Kidney (tissue), 13 donors: ENCODE measurements at regions not wholly inside any gene's neighbourhood (a gene's known extent, or its start where the extent isn't known, plus 50 kb on each side); places are given as distances from the start of the nearest gene placed in this dataset.
A peak's percentile ranks its signal among the peaks of the same experiment; 100 is the strongest.

ENCODE experiments used
- DNase-seq, 5 donors: peaks; one replicate each; pipeline ENCODE4 v3.0.0-alpha.2; 2013 to 2020
- FAIRE-seq: peaks from 2 replicates; lab custom pipeline; 2012; peaks lifted over from hg19 to GRCh38; lab: Jason Lieb, UNC
- H3K27ac ChIP-seq, 2 donors: one replicate each; pipeline ENCODE4 v1.7.0; 2013; ENCODE audit warnings: low read depth in 2 of 2, low read length in 2 of 2, inconsistent platforms in 1 of 2
- H3K27me3 ChIP-seq: one replicate; pipeline ENCODE4 v1.7.1; 2013; ENCODE audit warnings: low read length, inconsistent platforms; ENCODE audit not compliant: control insufficient read depth, insufficient read depth
- H3K36me3 ChIP-seq, 3 donors: one replicate each; pipeline versions ENCODE4 v1.7.0 to v1.7.1; 2013; ENCODE audit warnings: low read length in 3 of 3, control low read depth in 1 of 3, inconsistent platforms in 1 of 3; ENCODE audit not compliant: insufficient read depth in 3 of 3, control insufficient read depth in 2 of 3
- H3K4me1 ChIP-seq, 3 donors: one replicate each; pipeline versions ENCODE4 v1.7.0 to v1.7.1; 2013; ENCODE audit warnings: low read length in 3 of 3, inconsistent platforms in 1 of 3, low read depth in 1 of 3; ENCODE audit not compliant: control insufficient read depth in 2 of 3, insufficient read depth in 2 of 3
- H3K4me3 ChIP-seq, 3 donors: one replicate each; pipeline versions ENCODE4 v1.7.0 to v1.8.1; 2013; ENCODE audit warnings: low read length in 3 of 3, control low read depth in 1 of 3, inconsistent platforms in 1 of 3
- H3K9ac ChIP-seq, 3 donors: one replicate each; pipeline versions ENCODE4 v1.7.0 to v1.7.1; 2013; ENCODE audit warnings: low read length in 3 of 3, control low read depth in 1 of 3, inconsistent platforms in 1 of 3
- H3K9me3 ChIP-seq, 3 donors: one replicate each; pipeline versions ENCODE4 v1.7.0 to v1.7.1; 2013; ENCODE audit warnings: low read length in 3 of 3, control low read depth in 1 of 3, inconsistent platforms in 1 of 3; ENCODE audit not compliant: control insufficient read depth in 2 of 3, insufficient read depth in 1 of 3
- intact Hi-C: fragments of 100-400 bp; cut with DNase I; formaldehyde crosslinking; loops from one replicate; pipeline ENCODE4 v1.11.1; 2022
- TF ChIP-seq, protein P1 (sequence below): IDR thresholded peaks from 3 replicates; pipeline ENCODE4 v1.5.1; 2012; ENCODE audit warnings: mild to moderate bottlenecking, moderate library complexity, borderline replicate concordance; ENCODE audit not compliant: insufficient read depth; ENCODE audit errors: extremely low read depth
- donor health status: control.
- donor health status: control.
- donor health status: control.
- donor health status: control.
- donor health status: control.
- donor health status: DM: yes; HTN: yes; CAD: no.
- donor health status: Normal renal cell carcinoma (clear cell type).

DNA sequence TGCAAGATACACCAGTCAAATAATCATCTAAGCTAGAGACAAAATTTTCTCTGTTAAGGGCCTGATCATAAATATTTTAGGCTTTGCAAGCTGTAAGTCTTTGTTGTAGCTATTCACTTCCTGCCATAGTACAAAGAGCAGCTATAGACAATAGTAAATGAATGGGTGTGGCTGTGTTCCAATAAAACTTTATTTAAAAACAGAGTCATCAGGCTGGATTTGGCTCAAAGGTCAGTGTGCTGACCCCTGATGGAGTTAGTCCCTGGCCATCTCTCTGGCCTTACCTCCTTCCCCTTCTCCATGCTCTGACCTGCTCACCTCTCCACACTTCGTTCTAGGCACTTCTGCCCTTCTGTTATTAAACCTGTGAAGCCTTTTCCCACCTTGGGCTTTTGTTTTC lies 86.0 kb downstream of the DRD1 start:
- intact Hi-C loops: no loop called here
- FAIRE-seq: no peak
- H3K4me3 ChIP-seq: no peak overlapping the region
- no peaks in the 10 kb centered on the region for H3K4me1 ChIP-seq
- TF ChIP-seq, protein P1, sequence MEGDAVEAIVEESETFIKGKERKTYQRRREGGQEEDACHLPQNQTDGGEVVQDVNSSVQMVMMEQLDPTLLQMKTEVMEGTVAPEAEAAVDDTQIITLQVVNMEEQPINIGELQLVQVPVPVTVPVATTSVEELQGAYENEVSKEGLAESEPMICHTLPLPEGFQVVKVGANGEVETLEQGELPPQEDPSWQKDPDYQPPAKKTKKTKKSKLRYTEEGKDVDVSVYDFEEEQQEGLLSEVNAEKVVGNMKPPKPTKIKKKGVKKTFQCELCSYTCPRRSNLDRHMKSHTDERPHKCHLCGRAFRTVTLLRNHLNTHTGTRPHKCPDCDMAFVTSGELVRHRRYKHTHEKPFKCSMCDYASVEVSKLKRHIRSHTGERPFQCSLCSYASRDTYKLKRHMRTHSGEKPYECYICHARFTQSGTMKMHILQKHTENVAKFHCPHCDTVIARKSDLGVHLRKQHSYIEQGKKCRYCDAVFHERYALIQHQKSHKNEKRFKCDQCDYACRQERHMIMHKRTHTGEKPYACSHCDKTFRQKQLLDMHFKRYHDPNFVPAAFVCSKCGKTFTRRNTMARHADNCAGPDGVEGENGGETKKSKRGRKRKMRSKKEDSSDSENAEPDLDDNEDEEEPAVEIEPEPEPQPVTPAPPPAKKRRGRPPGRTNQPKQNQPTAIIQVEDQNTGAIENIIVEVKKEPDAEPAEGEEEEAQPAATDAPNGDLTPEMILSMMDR: no peak
- no peak overlapping the region for H3K27ac ChIP-seq
- H3K9ac ChIP-seq: no peak overlapping the region
- H3K9me3 ChIP-seq: no peaks in the 10 kb centered on the region
- no peaks in the 10 kb centered on the region for H3K27me3 ChIP-seq
- no peaks in the 10 kb centered on the region for H3K36me3 ChIP-seq
- no peak for DNase-seq

DNA sequence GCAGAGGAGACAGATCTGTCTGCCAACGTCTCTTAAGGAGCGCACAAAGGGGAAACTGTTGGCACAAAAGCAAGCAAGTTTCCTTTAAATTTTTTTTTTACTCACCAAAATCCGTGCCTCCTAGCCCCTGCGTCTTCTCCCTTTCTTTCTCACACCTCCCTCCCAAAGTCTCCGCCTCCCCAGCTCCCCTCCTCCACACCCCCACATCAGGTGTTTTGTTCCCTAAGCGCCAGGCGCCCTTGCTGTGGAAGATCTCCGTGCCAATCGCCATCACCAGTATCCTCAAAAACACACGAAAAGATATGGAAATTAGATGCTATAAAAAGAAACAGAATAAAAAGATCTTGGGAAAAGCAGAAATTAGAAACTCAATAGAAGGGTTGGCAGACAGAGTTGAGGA lies 87.6 kb downstream of the DRD1 start:
- intact Hi-C loops: no loop called here
- H3K27ac ChIP-seq: no peak overlapping the region

DNA sequence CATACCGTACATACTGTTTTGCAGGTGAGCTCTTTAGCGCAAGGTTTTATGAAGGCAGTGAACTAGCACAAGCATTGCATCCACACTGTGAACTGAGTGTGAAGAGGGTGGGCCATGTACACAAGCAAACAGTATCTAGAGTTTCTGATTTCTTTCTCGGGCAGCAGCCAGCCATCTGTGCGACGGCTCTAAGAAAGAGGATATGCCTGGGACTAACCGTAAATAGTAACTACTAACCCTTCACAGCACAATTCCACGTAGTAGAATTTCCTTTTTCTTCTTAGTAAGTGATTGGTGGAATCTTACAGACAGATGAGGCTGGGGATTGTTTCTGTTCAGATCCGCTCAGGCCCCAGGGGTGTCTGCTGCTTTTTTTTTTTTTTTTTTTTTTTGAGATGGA lies 89.0 kb downstream of the DRD1 start:
- H3K27me3 ChIP-seq: no peaks in the 10 kb centered on the region
- H3K9ac ChIP-seq: no peak overlapping the region
- no peaks in the 10 kb centered on the region for H3K9me3 ChIP-seq
- peak in 3 of 5 donors; percentile 33 to 72 (median 58) for DNase-seq
- no peaks in the 10 kb centered on the region for H3K4me1 ChIP-seq
- TF ChIP-seq, protein P1: no peak
- intact Hi-C loops: no loop called here
- no peaks in the 10 kb centered on the region for H3K36me3 ChIP-seq
- no peak for FAIRE-seq
- H3K27ac ChIP-seq: no peak overlapping the region
- no peak overlapping the region for H3K4me3 ChIP-seq

More for the DNA sequence above, 87.6 kb downstream of the DRD1 start:
- FAIRE-seq (no peak), DNase-seq (no peak)
- Histone ChIP-seq H3K4me3 (no peak overlapping the region), H3K9me3 (no peaks in the 10 kb centered on the region), H3K27me3 (no peaks in the 10 kb centered on the region), H3K9ac (no peak overlapping the region), H3K36me3 (no peaks in the 10 kb centered on the region), H3K4me1 (no peaks in the 10 kb centered on the region)
- TF ChIP-seq, protein P1: no peak

DNA sequence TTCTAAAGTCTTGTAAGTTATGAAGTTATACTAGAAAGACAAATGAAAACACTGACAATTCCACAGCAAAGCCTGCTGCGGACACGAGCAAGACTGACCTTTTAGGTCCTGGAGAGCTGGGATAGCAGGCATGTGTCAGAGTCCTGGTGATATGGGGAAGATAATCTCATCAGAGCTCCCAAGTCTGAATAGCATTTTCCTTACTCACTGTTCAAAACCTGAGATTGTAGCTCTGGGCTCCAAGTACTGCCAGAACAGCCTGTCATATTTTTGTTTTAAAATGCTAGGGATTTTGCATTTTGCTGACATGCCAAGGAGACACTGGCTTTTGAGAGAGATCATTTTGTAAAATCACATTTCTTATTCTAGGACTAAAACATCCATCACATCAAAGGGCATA lies 90.1 kb downstream of the DRD1 start:
- H3K36me3 ChIP-seq: no peaks in the 10 kb centered on the region
- no peak overlapping the region for H3K27ac ChIP-seq
- H3K27me3 ChIP-seq: no peaks in the 10 kb centered on the region
- intact Hi-C loops: no loop called here
- H3K4me3 ChIP-seq: no peak overlapping the region
- H3K9ac ChIP-seq: no peak overlapping the region
- FAIRE-seq: no peak
- no peaks in the 10 kb centered on the region for H3K9me3 ChIP-seq
- TF ChIP-seq, protein P1: no peak
- DNase-seq: no peak
- H3K4me1 ChIP-seq: no peaks in the 10 kb centered on the region
